SK-N-SH treated with all-trans-retinoic acid at 6 μM for 48 hours (cell line): ENCODE measurements at regions not wholly inside any gene's neighbourhood (a gene's known extent, or its start where the extent isn't known, plus 50 kb on each side); places are given as distances from the start of the nearest gene placed in this dataset.

Source experiments
- ATAC-seq: fragments of 200-7000 bp; cut with Tn5 transposase; 3 replicates; pipeline ENCODE4 v1.9.1; 2020; ENCODE audit warnings: mild to moderate bottlenecking, moderate library complexity
- ARNTL ChIP-seq: fragments of 450-650 bp; formaldehyde crosslinking; IDR thresholded peaks from 2 replicates; pipeline ENCODE4 v1.5.0; 2020; ENCODE audit warnings: low read depth, mild to moderate bottlenecking, moderate library complexity, borderline replicate concordance
- BACH2 ChIP-seq: fragments of 250-450 bp; sonication (Bioruptor Pico); IDR thresholded peaks from 2 replicates; pipeline ENCODE4 v1.9.0; 2021; ENCODE audit warnings: mild to moderate bottlenecking, borderline replicate concordance
- CREB5 ChIP-seq: fragments of 250-450 bp; sonication (Bioruptor Pico); IDR thresholded peaks from 2 replicates; pipeline ENCODE4 v1.5.1; 2020; ENCODE audit warnings: low read depth, mild to moderate bottlenecking, moderate library complexity
- CSDC2 ChIP-seq: fragments of 250-450 bp; sonication (Bioruptor Pico); IDR thresholded peaks from 2 replicates; pipeline ENCODE4 v1.5.0; 2020; ENCODE audit warnings: mild to moderate bottlenecking, moderate library complexity
- CSRNP3 ChIP-seq: fragments of 250-450 bp; sonication (Bioruptor Pico); IDR thresholded peaks from 2 replicates; pipeline ENCODE4 v1.5.1; 2021; ENCODE audit warnings: mild to moderate bottlenecking, moderate library complexity
- ESRRG ChIP-seq: fragments of 250-450 bp; sonication (Bioruptor Pico); IDR thresholded peaks from 2 replicates; pipeline ENCODE4 v1.6.1; 2021; ENCODE audit warnings: mild to moderate bottlenecking
- GLIS3 ChIP-seq: fragments of 250-450 bp; sonication (Bioruptor Pico); IDR thresholded peaks from 2 replicates; pipeline ENCODE4 v1.5.0; 2020; ENCODE audit warnings: mild to moderate bottlenecking, moderate library complexity
- ISL1 ChIP-seq: fragments of 250-450 bp; sonication (Bioruptor Pico); IDR thresholded peaks from 2 replicates; pipeline ENCODE4 v2.1.2; 2022; ENCODE audit warnings: mild to moderate bottlenecking, moderate library complexity
- OSR1 ChIP-seq: fragments of 250-450 bp; sonication (Bioruptor Pico); IDR thresholded peaks from 2 replicates; pipeline ENCODE4 v1.8.0; 2022; ENCODE audit warnings: moderate library complexity, mild to moderate bottlenecking, inconsistent platforms
- PATZ1 ChIP-seq: fragments of 250-450 bp; sonication (Bioruptor Pico); IDR thresholded peaks from 2 replicates; pipeline ENCODE4 v1.8.0; 2020; ENCODE audit warnings: mild to moderate bottlenecking, moderate library complexity, borderline replicate concordance
- POU6F1 ChIP-seq: fragments of 250-450 bp; sonication (Bioruptor Pico); IDR thresholded peaks from 2 replicates; pipeline ENCODE4 v1.8.0; 2021; ENCODE audit warnings: low read depth, mild to moderate bottlenecking, moderate library complexity, borderline replicate concordance
- PPARA ChIP-seq: fragments of 250-450 bp; sonication (Bioruptor Pico); IDR thresholded peaks from 2 replicates; pipeline ENCODE4 v1.5.0; 2020; ENCODE audit warnings: mild to moderate bottlenecking, borderline replicate concordance
- RARB ChIP-seq: fragments of 250-450 bp; sonication (Bioruptor Pico); IDR thresholded peaks from 2 replicates; pipeline ENCODE4 v1.8.0; 2021; ENCODE audit warnings: mild to moderate bottlenecking, moderate library complexity
- SNAI2 ChIP-seq: fragments of 250-450 bp; sonication (Bioruptor Pico); IDR thresholded peaks from 2 replicates; pipeline ENCODE4 v1.5.0; 2020; ENCODE audit warnings: mild to moderate bottlenecking, moderate library complexity
- TCF4 ChIP-seq: fragments of 250-450 bp; sonication (Bioruptor Pico); IDR thresholded peaks from 2 replicates; pipeline ENCODE4 v1.8.0; 2021; ENCODE audit warnings: mild to moderate bottlenecking, moderate library complexity, borderline replicate concordance
- ZFP3 ChIP-seq: fragments of 250-450 bp; sonication (Bioruptor Pico); IDR thresholded peaks from 2 replicates; pipeline ENCODE4 v1.5.0; 2020; ENCODE audit warnings: mild to moderate bottlenecking, moderate library complexity
- ZFP30 ChIP-seq: fragments of 450-650 bp; formaldehyde crosslinking; IDR thresholded peaks from 2 replicates; pipeline ENCODE4 v1.5.0; 2022; ENCODE audit warnings: mild to moderate bottlenecking, moderate library complexity
- ZNF565 ChIP-seq: fragments of 450-650 bp; formaldehyde crosslinking; conservative IDR thresholded peaks from 2 replicates; pipeline ENCODE4 v1.5.0; 2020; ENCODE audit warnings: low read depth, mild to moderate bottlenecking, moderate library complexity
- ZNF70 ChIP-seq: fragments of 450-650 bp; formaldehyde crosslinking; IDR thresholded peaks from 2 replicates; pipeline ENCODE4 v1.5.0; 2020; ENCODE audit warnings: mild to moderate bottlenecking, moderate library complexity
- ZNF8 ChIP-seq: fragments of 450-650 bp; formaldehyde crosslinking; IDR thresholded peaks from 2 replicates; pipeline ENCODE4 v1.5.0; 2020; ENCODE audit warnings: mild to moderate bottlenecking, moderate library complexity
- TF ChIP-seq, protein P1 (sequence below): fragments of 250-450 bp; sonication (Bioruptor Pico); IDR thresholded peaks from 2 replicates; pipeline ENCODE4 v1.5.0; 2020; ENCODE audit warnings: mild to moderate bottlenecking, moderate library complexity

DNA sequence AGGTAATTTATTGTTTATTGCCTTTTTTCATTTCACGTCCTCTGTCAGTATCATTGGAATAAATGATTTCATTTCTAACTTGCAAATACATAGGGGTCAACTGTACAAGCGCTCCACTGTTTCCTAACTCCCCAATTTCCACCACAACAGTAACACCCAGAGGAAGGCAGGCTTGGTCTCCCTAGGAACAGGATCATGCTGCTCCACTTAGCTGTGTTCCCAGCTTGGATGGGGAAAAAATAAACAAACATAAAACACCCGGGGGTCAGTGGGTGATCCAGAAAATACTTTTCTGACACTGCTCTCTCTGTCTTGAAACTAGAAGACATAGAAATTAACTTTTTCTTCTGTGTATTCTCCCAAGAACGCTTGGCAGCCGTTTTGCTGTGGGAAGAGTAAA lies 772.5 kb downstream of the TRIML1 start:
- ATAC-seq = no peak
- TF ChIP-seq OSR1 (no peak), TCF4 (CRISPR knock-in tag) (no peak), ZFP30 (CRISPR knock-in tag) (no peak), GLIS3 (CRISPR knock-in tag) (no peak), CSDC2 (CRISPR knock-in tag) (no peak), BACH2 (no peak), RARB (CRISPR knock-in tag) (no peak), ESRRG (CRISPR knock-in tag) (no peak), ZFP3 (CRISPR knock-in tag) (no peak)
- TF ChIP-seq, protein P1, sequence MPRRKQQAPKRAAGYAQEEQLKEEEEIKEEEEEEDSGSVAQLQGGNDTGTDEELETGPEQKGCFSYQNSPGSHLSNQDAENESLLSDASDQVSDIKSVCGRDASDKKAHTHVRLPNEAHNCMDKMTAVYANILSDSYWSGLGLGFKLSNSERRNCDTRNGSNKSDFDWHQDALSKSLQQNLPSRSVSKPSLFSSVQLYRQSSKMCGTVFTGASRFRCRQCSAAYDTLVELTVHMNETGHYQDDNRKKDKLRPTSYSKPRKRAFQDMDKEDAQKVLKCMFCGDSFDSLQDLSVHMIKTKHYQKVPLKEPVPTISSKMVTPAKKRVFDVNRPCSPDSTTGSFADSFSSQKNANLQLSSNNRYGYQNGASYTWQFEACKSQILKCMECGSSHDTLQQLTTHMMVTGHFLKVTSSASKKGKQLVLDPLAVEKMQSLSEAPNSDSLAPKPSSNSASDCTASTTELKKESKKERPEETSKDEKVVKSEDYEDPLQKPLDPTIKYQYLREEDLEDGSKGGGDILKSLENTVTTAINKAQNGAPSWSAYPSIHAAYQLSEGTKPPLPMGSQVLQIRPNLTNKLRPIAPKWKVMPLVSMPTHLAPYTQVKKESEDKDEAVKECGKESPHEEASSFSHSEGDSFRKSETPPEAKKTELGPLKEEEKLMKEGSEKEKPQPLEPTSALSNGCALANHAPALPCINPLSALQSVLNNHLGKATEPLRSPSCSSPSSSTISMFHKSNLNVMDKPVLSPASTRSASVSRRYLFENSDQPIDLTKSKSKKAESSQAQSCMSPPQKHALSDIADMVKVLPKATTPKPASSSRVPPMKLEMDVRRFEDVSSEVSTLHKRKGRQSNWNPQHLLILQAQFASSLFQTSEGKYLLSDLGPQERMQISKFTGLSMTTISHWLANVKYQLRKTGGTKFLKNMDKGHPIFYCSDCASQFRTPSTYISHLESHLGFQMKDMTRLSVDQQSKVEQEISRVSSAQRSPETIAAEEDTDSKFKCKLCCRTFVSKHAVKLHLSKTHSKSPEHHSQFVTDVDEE (CRISPR knock-in tag) = no peak

DNA sequence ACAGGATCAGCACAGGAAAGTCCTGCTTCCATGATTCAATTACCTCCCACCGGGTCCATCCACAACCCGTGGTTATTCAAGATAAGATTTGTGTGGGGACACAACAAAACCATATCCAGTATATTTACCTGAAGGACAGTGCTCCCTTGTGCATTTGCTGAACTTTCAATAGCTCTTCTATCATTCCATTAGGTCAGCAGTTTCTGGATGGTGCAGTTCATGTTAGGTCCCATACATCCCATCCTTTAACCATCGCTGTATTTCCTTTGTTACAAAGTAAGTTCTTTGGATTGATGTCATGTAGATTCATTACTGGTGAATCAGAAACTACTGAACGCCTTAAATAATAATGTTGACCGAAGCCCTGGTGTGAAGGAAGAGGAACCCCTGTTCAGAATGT lies 775.9 kb downstream of the TRIML1 start:
- no peak for TF ChIP-seq ISL1 (CRISPR knock-in tag)
- no peak for TF ChIP-seq PATZ1 (CRISPR knock-in tag)
- TF ChIP-seq BACH2 = no peak
- no peak for TF ChIP-seq ZNF8 (CRISPR knock-in tag)
- TF ChIP-seq TCF4 (CRISPR knock-in tag) = no peak
- TF ChIP-seq ARNTL (CRISPR knock-in tag) = no peak
- no peak for TF ChIP-seq CSDC2 (CRISPR knock-in tag)
- TF ChIP-seq SNAI2 (CRISPR knock-in tag) = no peak
- TF ChIP-seq ZNF70 (CRISPR knock-in tag) = no peak
- TF ChIP-seq ZFP30 (CRISPR knock-in tag) = no peak
- no peak for TF ChIP-seq ESRRG (CRISPR knock-in tag)
- TF ChIP-seq ZNF565 (CRISPR knock-in tag) = no peak
- no peak for TF ChIP-seq OSR1
- no peak for ATAC-seq

GRCh38 chr4:188918787-188919186 lies 779.5 kb downstream of the TRIML1 start:
- no peak for ATAC-seq
- TF ChIP-seq CSRNP3 (CRISPR knock-in tag) (no peak), CSDC2 (CRISPR knock-in tag) (no peak), TCF4 (CRISPR knock-in tag) (no peak), RARB (CRISPR knock-in tag) (no peak), ZNF70 (CRISPR knock-in tag) (no peak), OSR1 (no peak), PPARA (CRISPR knock-in tag) (no peak), CREB5 (CRISPR knock-in tag) (no peak), GLIS3 (CRISPR knock-in tag) (no peak)
- TF ChIP-seq, all 23 proteins: peak for 0

- no peak for ATAC-seq
- TF ChIP-seq POU6F1 (CRISPR knock-in tag) = no peak
Measured at GRCh38 chr4:188930822-188931221, 791.6 kb downstream of the TRIML1 start.
